Liver (tissue), 3 donors: ENCODE measurements at regions not wholly inside any gene's neighbourhood (a gene's known extent, or its start where the extent isn't known, plus 50 kb on each side); places are given as distances from the start of the nearest gene placed in this dataset.

Experiments
- HNF4G ChIP-seq: IDR thresholded peaks from 2 replicates; pipeline ENCODE4 v1.6.1; 2016; ENCODE audit warnings: antibody characterized with exemption
- TAF1 ChIP-seq: conservative IDR thresholded peaks from 2 replicates; pipeline ENCODE4 v1.6.1; 2016; ENCODE audit warnings: antibody characterized with exemption, mild to moderate bottlenecking
- YY1 ChIP-seq: IDR thresholded peaks from 2 replicates; pipeline ENCODE4 v1.6.1; 2016; ENCODE audit warnings: antibody characterized with exemption, mild to moderate bottlenecking
- TF ChIP-seq, protein P1 (sequence below): fragments of 150-350 bp; IDR thresholded peaks from 2 replicates; pipeline ENCODE4 v1.5.1; 2017; ENCODE audit warnings: improper control_type of control experiment, low read depth, low read length; ENCODE audit not compliant: missing input control
- TF ChIP-seq, protein P2 (sequence below): IDR thresholded peaks from 2 replicates; pipeline ENCODE4 v1.6.1; 2016; ENCODE audit warnings: antibody characterized with exemption, mild to moderate bottlenecking
- donor health status: healthy.
- donor health status: healthy.

DNA sequence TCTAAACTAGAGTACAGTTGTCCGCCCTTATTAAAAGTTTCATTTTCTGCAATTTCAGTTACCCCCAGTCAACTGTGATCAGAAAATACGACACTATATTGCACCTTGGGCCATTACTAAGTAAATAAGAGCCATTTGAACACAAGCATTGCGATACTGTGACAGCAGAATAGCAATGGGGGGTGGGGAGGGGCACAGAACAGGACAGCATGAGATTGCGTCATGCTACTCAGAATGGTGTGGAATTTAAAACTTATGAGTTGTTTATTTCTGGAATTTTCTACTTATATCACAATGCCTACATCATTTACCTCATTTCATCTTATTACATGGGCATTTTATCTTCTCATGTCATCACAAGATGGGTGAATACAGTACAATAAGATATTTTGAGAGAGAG is 166.3 kb downstream of the MANEA start:
- TF ChIP-seq, protein P1, sequence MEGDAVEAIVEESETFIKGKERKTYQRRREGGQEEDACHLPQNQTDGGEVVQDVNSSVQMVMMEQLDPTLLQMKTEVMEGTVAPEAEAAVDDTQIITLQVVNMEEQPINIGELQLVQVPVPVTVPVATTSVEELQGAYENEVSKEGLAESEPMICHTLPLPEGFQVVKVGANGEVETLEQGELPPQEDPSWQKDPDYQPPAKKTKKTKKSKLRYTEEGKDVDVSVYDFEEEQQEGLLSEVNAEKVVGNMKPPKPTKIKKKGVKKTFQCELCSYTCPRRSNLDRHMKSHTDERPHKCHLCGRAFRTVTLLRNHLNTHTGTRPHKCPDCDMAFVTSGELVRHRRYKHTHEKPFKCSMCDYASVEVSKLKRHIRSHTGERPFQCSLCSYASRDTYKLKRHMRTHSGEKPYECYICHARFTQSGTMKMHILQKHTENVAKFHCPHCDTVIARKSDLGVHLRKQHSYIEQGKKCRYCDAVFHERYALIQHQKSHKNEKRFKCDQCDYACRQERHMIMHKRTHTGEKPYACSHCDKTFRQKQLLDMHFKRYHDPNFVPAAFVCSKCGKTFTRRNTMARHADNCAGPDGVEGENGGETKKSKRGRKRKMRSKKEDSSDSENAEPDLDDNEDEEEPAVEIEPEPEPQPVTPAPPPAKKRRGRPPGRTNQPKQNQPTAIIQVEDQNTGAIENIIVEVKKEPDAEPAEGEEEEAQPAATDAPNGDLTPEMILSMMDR, result no peak
- TF ChIP-seq HNF4G, result no peak
- no peak for TF ChIP-seq YY1
- TF ChIP-seq, protein P2, sequence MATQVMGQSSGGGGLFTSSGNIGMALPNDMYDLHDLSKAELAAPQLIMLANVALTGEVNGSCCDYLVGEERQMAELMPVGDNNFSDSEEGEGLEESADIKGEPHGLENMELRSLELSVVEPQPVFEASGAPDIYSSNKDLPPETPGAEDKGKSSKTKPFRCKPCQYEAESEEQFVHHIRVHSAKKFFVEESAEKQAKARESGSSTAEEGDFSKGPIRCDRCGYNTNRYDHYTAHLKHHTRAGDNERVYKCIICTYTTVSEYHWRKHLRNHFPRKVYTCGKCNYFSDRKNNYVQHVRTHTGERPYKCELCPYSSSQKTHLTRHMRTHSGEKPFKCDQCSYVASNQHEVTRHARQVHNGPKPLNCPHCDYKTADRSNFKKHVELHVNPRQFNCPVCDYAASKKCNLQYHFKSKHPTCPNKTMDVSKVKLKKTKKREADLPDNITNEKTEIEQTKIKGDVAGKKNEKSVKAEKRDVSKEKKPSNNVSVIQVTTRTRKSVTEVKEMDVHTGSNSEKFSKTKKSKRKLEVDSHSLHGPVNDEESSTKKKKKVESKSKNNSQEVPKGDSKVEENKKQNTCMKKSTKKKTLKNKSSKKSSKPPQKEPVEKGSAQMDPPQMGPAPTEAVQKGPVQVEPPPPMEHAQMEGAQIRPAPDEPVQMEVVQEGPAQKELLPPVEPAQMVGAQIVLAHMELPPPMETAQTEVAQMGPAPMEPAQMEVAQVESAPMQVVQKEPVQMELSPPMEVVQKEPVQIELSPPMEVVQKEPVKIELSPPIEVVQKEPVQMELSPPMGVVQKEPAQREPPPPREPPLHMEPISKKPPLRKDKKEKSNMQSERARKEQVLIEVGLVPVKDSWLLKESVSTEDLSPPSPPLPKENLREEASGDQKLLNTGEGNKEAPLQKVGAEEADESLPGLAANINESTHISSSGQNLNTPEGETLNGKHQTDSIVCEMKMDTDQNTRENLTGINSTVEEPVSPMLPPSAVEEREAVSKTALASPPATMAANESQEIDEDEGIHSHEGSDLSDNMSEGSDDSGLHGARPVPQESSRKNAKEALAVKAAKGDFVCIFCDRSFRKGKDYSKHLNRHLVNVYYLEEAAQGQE, result no peak
- no peak for TF ChIP-seq TAF1
